GM18519 (cell line): ENCODE measurements at regions not wholly inside any gene's neighbourhood (a gene's known extent, or its start where the extent isn't known, plus 50 kb on each side); places are given as distances from the start of the nearest gene placed in this dataset.
"Not testable (repeated sequence)": the region's sequence is repeated elsewhere in the genome, so short reads cannot be mapped to it uniquely, and the experiment has no call there.

ENCODE experiments used
- ATAC-seq: cut with Tn5 transposase; IDR thresholded peaks from one replicate; pipeline ENCODE4 v1.9.1; 2021; ENCODE audit warnings: mild to moderate bottlenecking, moderate library complexity; ENCODE audit not compliant: unreplicated experiment, low FRiP score

- ATAC-seq = no peak
Observed at GRCh38 chr5:166719991-166720390, 1571.5 kb upstream of the WWC1 start.

- no peak for ATAC-seq
Observed at GRCh38 chr5:166722939-166723338, 1568.5 kb upstream of the WWC1 start.

- ATAC-seq = no peak
Observed at GRCh38 chr5:166724284-166724683, 1567.2 kb upstream of the WWC1 start.

GRCh38 chr5:166725593-166725992, 1565.9 kb upstream of the WWC1 start:
- no peak for ATAC-seq

- ATAC-seq = no peak
Observed at GRCh38 chr5:166726406-166726805, 1565.0 kb upstream of the WWC1 start.

- ATAC-seq = not testable (repeated sequence)
Observed at GRCh38 chr5:166742951-166743350, 1548.5 kb upstream of the WWC1 start.

GRCh38 chr5:166746506-166746905, 1544.9 kb upstream of the WWC1 start:
- no peak for ATAC-seq

GRCh38 chr5:166750376-166750775, 1541.1 kb upstream of the WWC1 start:
- no peak for ATAC-seq

GRCh38 chr5:166758151-166758550, 1533.3 kb upstream of the WWC1 start:
- no peak for ATAC-seq

- no peak for ATAC-seq
Observed at GRCh38 chr5:166767858-166768257, 1523.6 kb upstream of the WWC1 start.

- no peak for ATAC-seq
Observed at GRCh38 chr5:166768536-166768935, 1522.9 kb upstream of the WWC1 start.

- no peak for ATAC-seq
Observed at GRCh38 chr5:166772770-166773169, 1518.7 kb upstream of the WWC1 start.

- ATAC-seq = no peak
Observed at GRCh38 chr5:166781737-166782136, 1509.7 kb upstream of the WWC1 start.

- ATAC-seq = no peak
Observed at GRCh38 chr5:166784545-166785078, 1506.8 kb upstream of the WWC1 start.

- no peak for ATAC-seq
Observed at GRCh38 chr5:166786178-166786577, 1505.3 kb upstream of the WWC1 start.

GRCh38 chr5:166786889-166787288, 1504.6 kb upstream of the WWC1 start:
- no peak for ATAC-seq

GRCh38 chr5:166788050-166788449, 1503.4 kb upstream of the WWC1 start:
- ATAC-seq = no peak

GRCh38 chr5:166795756-166796155, 1495.7 kb upstream of the WWC1 start:
- ATAC-seq = no peak

- ATAC-seq = no peak
Observed at GRCh38 chr5:166803058-166803457, 1488.4 kb upstream of the WWC1 start.

GRCh38 chr5:166804223-166804622, 1487.2 kb upstream of the WWC1 start:
- ATAC-seq = not testable (repeated sequence)

- ATAC-seq = not testable (repeated sequence)
Observed at GRCh38 chr5:166804693-166805092, 1486.8 kb upstream of the WWC1 start.

- ATAC-seq = not testable (repeated sequence)
Observed at GRCh38 chr5:166810093-166810658, 1481.3 kb upstream of the WWC1 start.

- ATAC-seq = no peak
Observed at GRCh38 chr5:166810721-166811120, 1480.7 kb upstream of the WWC1 start.
